UCSD-AML1 (cell line): ENCODE measurements at regions not wholly inside any gene's neighbourhood (a gene's known extent, or its start where the extent isn't known, plus 50 kb on each side); places are given as distances from the start of the nearest gene placed in this dataset.

Experiments
- DNase-seq: peaks from one replicate; lab custom pipeline; 2025; ENCODE audit not compliant: unreplicated experiment; lab: John Stamatoyannopoulos, UW

- no peak for DNase-seq
Observed at GRCh38 chr12:97267594-97268202, 194.9 kb upstream of the RMST start.

- DNase-seq = no peak
Observed at GRCh38 chr12:97272471-97272870, 190.1 kb upstream of the RMST start.

- DNase-seq = no peak
Observed at GRCh38 chr12:97274386-97274785, 188.2 kb upstream of the RMST start.

- DNase-seq = no peak
Observed at GRCh38 chr12:97275256-97275655, 187.3 kb upstream of the RMST start.

- DNase-seq = no peak
Observed at GRCh38 chr12:97275728-97276590, 186.6 kb upstream of the RMST start.

- DNase-seq = no peak
Observed at GRCh38 chr12:97276661-97277429, 185.8 kb upstream of the RMST start.

- DNase-seq = no peak
Observed at GRCh38 chr12:97283297-97283696, 179.3 kb upstream of the RMST start.

GRCh38 chr12:97288531-97288930 is 174.1 kb upstream of the RMST start:
- no peak for DNase-seq

- no peak for DNase-seq
Observed at GRCh38 chr12:97292588-97292987, 170.0 kb upstream of the RMST start.

GRCh38 chr12:97293541-97293940 is 169.1 kb upstream of the RMST start:
- DNase-seq = no peak

- no peak for DNase-seq
Observed at GRCh38 chr12:97299847-97300246, 162.8 kb upstream of the RMST start.

- no peak for DNase-seq
Observed at GRCh38 chr12:97300431-97300830, 162.2 kb upstream of the RMST start.

- DNase-seq = no peak
Observed at GRCh38 chr12:97300891-97301290, 161.7 kb upstream of the RMST start.

- no peak for DNase-seq
Observed at GRCh38 chr12:97301576-97301975, 161.0 kb upstream of the RMST start.

- DNase-seq = no peak
Observed at GRCh38 chr12:97305651-97306050, 157.0 kb upstream of the RMST start.

GRCh38 chr12:97306147-97306546 is 156.5 kb upstream of the RMST start:
- DNase-seq = no peak

- no peak for DNase-seq
Observed at GRCh38 chr12:97308576-97309198, 153.9 kb upstream of the RMST start.

GRCh38 chr12:97309921-97310320 is 152.7 kb upstream of the RMST start:
- DNase-seq = no peak

- no peak for DNase-seq
Observed at GRCh38 chr12:97312570-97313135, 150.0 kb upstream of the RMST start.

- no peak for DNase-seq
Observed at GRCh38 chr12:97313471-97314190, 149.0 kb upstream of the RMST start.
